Mesenchymal stem cell (in vitro differentiated cells and primary cell): ENCODE measurements at regions not wholly inside any gene's neighbourhood (a gene's known extent, or its start where the extent isn't known, plus 50 kb on each side); places are given as distances from the start of the nearest gene placed in this dataset.

ENCODE experiments used
- DNase-seq: peaks from one replicate; pipeline ENCODE4 v3.0.0-alpha.2; 2013
- H2AFZ ChIP-seq: one replicate; pipeline ENCODE4 v1.6.1; 2013; ENCODE audit warnings: low read depth, mild to moderate bottlenecking, control low read depth, inconsistent platforms, low read length, moderate library complexity
- H2AK5ac ChIP-seq: 2 replicates; pipeline ENCODE4 v1.6.1; 2013; ENCODE audit warnings: low read length, moderate library complexity, mild to moderate bottlenecking, inconsistent platforms; ENCODE audit not compliant: severe bottlenecking
- H2BK120ac ChIP-seq: one replicate; pipeline ENCODE4 v1.6.1; 2013; ENCODE audit warnings: low read depth, mild to moderate bottlenecking, inconsistent platforms, low read length, moderate library complexity
- H2BK12ac ChIP-seq, 2 experiments: one replicate each; pipeline ENCODE4 v1.6.1; 2013; ENCODE audit warnings: inconsistent platforms in 2 of 2, low read length in 2 of 2, mild to moderate bottlenecking in 2 of 2, moderate library complexity in 2 of 2, control low read depth in 1 of 2
- H2BK15ac ChIP-seq: one replicate; pipeline ENCODE4 v1.6.1; 2013; ENCODE audit warnings: mild to moderate bottlenecking, low read depth, inconsistent platforms; ENCODE audit not compliant: poor library complexity, severe bottlenecking
- H2BK5ac ChIP-seq: 2 replicates; pipeline ENCODE4 v1.6.1; 2013; ENCODE audit warnings: low read depth, mild to moderate bottlenecking, low read length, control low read depth, inconsistent platforms; ENCODE audit not compliant: poor library complexity, severe bottlenecking
- H3K14ac ChIP-seq, 2 experiments: one replicate each; pipeline ENCODE4 v1.6.1; 2013; ENCODE audit warnings: inconsistent platforms in 2 of 2, low read length in 2 of 2, control low read depth in 1 of 2, mild to moderate bottlenecking in 1 of 2, moderate library complexity in 1 of 2
- H3K18ac ChIP-seq, 2 experiments: one replicate each; pipeline ENCODE4 v1.6.1; 2013; ENCODE audit warnings: inconsistent platforms in 2 of 2, low read length in 2 of 2, control low read depth in 1 of 2, low read depth in 1 of 2, mild to moderate bottlenecking in 1 of 2
- H3K23ac ChIP-seq, 2 experiments: one replicate each; pipeline ENCODE4 v1.6.1; 2013; ENCODE audit warnings: inconsistent platforms in 2 of 2, low read length in 2 of 2, mild to moderate bottlenecking in 2 of 2, moderate library complexity in 2 of 2, control low read depth in 1 of 2
- H3K27ac ChIP-seq: 2 replicates; pipeline ENCODE4 v1.5.1; 2013; ENCODE audit warnings: mild to moderate bottlenecking, moderate library complexity, low read length, control low read depth, inconsistent platforms; ENCODE audit not compliant: poor library complexity, severe bottlenecking
- H3K27me3 ChIP-seq, 2 experiments: 2 replicates each; pipeline versions ENCODE4 v1.6.1 to v1.7.0; 2013; ENCODE audit warnings: low read length in 2 of 2, mild to moderate bottlenecking in 2 of 2, moderate library complexity in 2 of 2, control low read depth in 1 of 2, inconsistent platforms in 1 of 2; ENCODE audit not compliant: control insufficient read depth in 1 of 2, insufficient read depth in 1 of 2
- H3K36me3 ChIP-seq, 2 experiments: 2 replicates each; pipeline versions ENCODE4 v1.6.1 to v1.7.0; 2013; ENCODE audit warnings: low read length in 2 of 2, control low read depth in 1 of 2, inconsistent platforms in 1 of 2, low read depth in 1 of 2, mild to moderate bottlenecking in 1 of 2; ENCODE audit not compliant: insufficient read depth in 2 of 2, control insufficient read depth in 1 of 2
- H3K4ac ChIP-seq, 2 experiments: one replicate each; pipeline ENCODE4 v1.6.1; 2013; ENCODE audit warnings: inconsistent platforms in 2 of 2, low read length in 2 of 2, mild to moderate bottlenecking in 2 of 2, moderate library complexity in 2 of 2, control low read depth in 1 of 2, low read depth in 1 of 2
- H3K4me1 ChIP-seq: 2 replicates; pipeline ENCODE4 v1.6.1; 2013; ENCODE audit warnings: low read depth, low read length, control low read depth; ENCODE audit not compliant: control insufficient read depth, insufficient read depth
- H3K4me2 ChIP-seq: 2 replicates; pipeline ENCODE4 v1.6.1; 2013; ENCODE audit warnings: low read length, mild to moderate bottlenecking, inconsistent platforms; ENCODE audit not compliant: poor library complexity, severe bottlenecking
- H3K4me3 ChIP-seq, 2 experiments: 2 replicates each; pipeline versions ENCODE4 v1.5.1 to v1.7.0; 2013; ENCODE audit warnings: low read length in 2 of 2, mild to moderate bottlenecking in 2 of 2, control low read depth in 1 of 2, low read depth in 1 of 2; ENCODE audit not compliant: insufficient read depth in 1 of 2
- H3K79me1 ChIP-seq: replicated peaks from 2 replicates; pipeline ENCODE4 v1.6.1; 2013; ENCODE audit warnings: mild to moderate bottlenecking, control low read depth, low read length, inconsistent platforms; ENCODE audit not compliant: poor library complexity, severe bottlenecking
- H3K9ac ChIP-seq: 2 replicates; pipeline ENCODE4 v1.7.0; 2013; ENCODE audit warnings: mild to moderate bottlenecking, low read length, moderate library complexity
- H3K9me3 ChIP-seq: 2 replicates; pipeline ENCODE4 v1.7.0; 2013; ENCODE audit warnings: mild to moderate bottlenecking, low read length; ENCODE audit not compliant: control insufficient read depth
- H4K8ac ChIP-seq: one replicate; pipeline ENCODE4 v1.6.1; 2013; ENCODE audit warnings: inconsistent platforms, mild to moderate bottlenecking, low read length, moderate library complexity
- H4K91ac ChIP-seq: one replicate; pipeline ENCODE4 v1.6.1; 2013; ENCODE audit warnings: mild to moderate bottlenecking, low read length, inconsistent platforms
- WGBS: methylation state at CpG from one replicate; pipeline ENCODE4 v1.1.7; 2013; ENCODE audit warnings: mixed read lengths; 5-methylcytosine and 5-hydroxymethylcytosine counted together

GRCh38 chr6:19761121-19761520, 76.0 kb upstream of the ID4 start:
- Histone ChIP-seq H3K4ac (no peak overlapping the region), H2BK12ac (no peak overlapping the region), H2BK5ac (no peak overlapping the region), H3K9ac (no peak overlapping the region), H3K23ac (no peak overlapping the region), H3K18ac (no peak overlapping the region), H3K9me3 (no peaks in the 10 kb centered on the region), H2BK120ac (no peak overlapping the region), H2AFZ (no peak overlapping the region), H3K14ac (no peak overlapping the region), H3K4me1 (no peaks in the 10 kb centered on the region), H3K79me1 (no peaks in the 10 kb centered on the region), H4K8ac (no peak overlapping the region), H2BK15ac (no peak overlapping the region), H4K91ac (no peak overlapping the region), H3K27ac (no peak overlapping the region), H3K36me3 (no peaks in the 10 kb centered on the region), H3K4me2 (no peak overlapping the region), H3K4me3 (no peak overlapping the region), H3K27me3 (no peaks in the 10 kb centered on the region), H2AK5ac (no peak overlapping the region)
- no CpG with 5 or more reads among the region's 1 CpG for WGBS
- no peak for DNase-seq

GRCh38 chr6:19771753-19772336, 65.3 kb upstream of the ID4 start:
- Histone ChIP-seq H2BK5ac (no peak overlapping the region), H3K9ac (no peak overlapping the region), H3K27me3 (no peaks in the 10 kb centered on the region), H4K91ac (no peak overlapping the region), H2BK15ac (no peak overlapping the region), H3K27ac (no peak overlapping the region), H3K4me2 (no peak overlapping the region), H3K36me3 (no peaks in the 10 kb centered on the region), H3K79me1 (no peaks in the 10 kb centered on the region), H3K23ac (no peak overlapping the region), H3K14ac (no peak overlapping the region), H3K18ac (no peak overlapping the region), H2AK5ac (no peak overlapping the region), H4K8ac (no peak overlapping the region), H3K4me3 (no peak overlapping the region), H3K4ac (no peak overlapping the region), H2BK120ac (no peak overlapping the region), H2BK12ac (no peak overlapping the region), H3K4me1 (no peaks in the 10 kb centered on the region), H3K9me3 (no peaks in the 10 kb centered on the region), H2AFZ (no peak overlapping the region)
- WGBS, result 79% methylated on average over 5 of the region's 5 CpGs
- no peak for DNase-seq

GRCh38 chr6:19772891-19773290, 64.3 kb upstream of the ID4 start:
- no peaks in the 10 kb centered on the region for H3K9me3 ChIP-seq
- no peaks in the 10 kb centered on the region for H3K4me1 ChIP-seq
- no peak overlapping the region for H3K18ac ChIP-seq
- H2BK120ac ChIP-seq, result no peak overlapping the region
- H2AFZ ChIP-seq, result no peak overlapping the region
- no peak overlapping the region for H3K4me3 ChIP-seq
- H3K36me3 ChIP-seq, result no peaks in the 10 kb centered on the region
- H4K91ac ChIP-seq, result no peak overlapping the region
- H4K8ac ChIP-seq, result no peak overlapping the region
- H3K4ac ChIP-seq, result no peak overlapping the region
- no peak overlapping the region for H2BK15ac ChIP-seq
- H2BK12ac ChIP-seq, result no peak overlapping the region
- H3K27me3 ChIP-seq, result no peaks in the 10 kb centered on the region
- no peak for DNase-seq
- no peak overlapping the region for H3K27ac ChIP-seq
- no peak overlapping the region for H3K9ac ChIP-seq
- H3K79me1 ChIP-seq, result no peaks in the 10 kb centered on the region
- no peak overlapping the region for H3K23ac ChIP-seq
- no peak overlapping the region for H2BK5ac ChIP-seq
- H3K4me2 ChIP-seq, result no peak overlapping the region
- no peak overlapping the region for H2AK5ac ChIP-seq
- no peak overlapping the region for H3K14ac ChIP-seq

- Histone ChIP-seq H2AFZ (no peak overlapping the region), H2BK12ac (no peak overlapping the region), H2AK5ac (no peak overlapping the region), H3K79me1 (no peaks in the 10 kb centered on the region), H2BK15ac (no peak overlapping the region), H3K4me3 (no peak overlapping the region), H4K91ac (no peak overlapping the region), H2BK120ac (no peak overlapping the region), H2BK5ac (no peak overlapping the region), H3K4ac (no peak overlapping the region), H3K9me3 (peaks cover 4% of the 10 kb centered on the region), H3K27ac (no peak overlapping the region), H3K4me1 (no peaks in the 10 kb centered on the region), H3K23ac (no peak overlapping the region), H3K36me3 (no peaks in the 10 kb centered on the region), H3K14ac (no peak overlapping the region), H3K18ac (no peak overlapping the region), H3K27me3 (no peaks in the 10 kb centered on the region), H3K4me2 (no peak overlapping the region), H4K8ac (no peak overlapping the region), H3K9ac (no peak overlapping the region)
- DNase-seq, result no peak
- WGBS, result 95% methylated on average over 4 of the region's 4 CpGs
Observed at GRCh38 chr6:19781269-19781668, 55.9 kb upstream of the ID4 start.
